ENCODE measurements at regions not wholly inside any gene's neighbourhood (a gene's known extent, or its start where the extent isn't known, plus 50 kb on each side); places are given as distances from the start of the nearest gene placed in this dataset.

- intact Hi-C loops (cut with DNase I; ENCODE audit: low total_unique reads) = no loop called here
Measured at GRCh38 chr5:133686566-133686965, 74.2 kb upstream of the FSTL4 start.

GRCh38 chr5:133685402-133686018, 73.2 kb upstream of the FSTL4 start:
- intact Hi-C loops (cut with DNase I; ENCODE audit: low total_unique reads) = no loop called here
- in situ Hi-C loops (cut with MboI; ENCODE audit: low pct_ligation_motif_present in 1 of 4, low pct_unique_long_range_greater_than_20kb in 1 of 4, low sequenced_read_pairs in 3 of 4) = no loop called here
- TF ChIP-seq POLR2AphosphoS5 (IDR thresholded peaks at IDR 0.05) (no peak), CTCF (IDR thresholded peaks at IDR 0.05) (no peak)

More at GRCh38 chr5:133686566-133686965, 74.2 kb upstream of the FSTL4 start:
- H3K27me3 ChIP-seq = peaks cover 8% of the 10 kb centered on the region
- TF ChIP-seq EP300 (IDR thresholded peaks at IDR 0.05; ENCODE audit: low read depth) = no peak
- no peaks in the 10 kb centered on the region for H3K4me1 ChIP-seq
- H3K27ac ChIP-seq = no peak overlapping the region
- H3K4me3 ChIP-seq = no peak overlapping the region
- H3K36me3 ChIP-seq = no peaks in the 10 kb centered on the region
- 40 to 79% methylated on average over 1 to 3 of the region's 3 CpGs for WGBS, 2 donors (ENCODE audit: low coverage in 1 of 2)
- DNase-seq = no peak
- in situ Hi-C loops (cut with MboI; ENCODE audit: low pct_ligation_motif_present in 1 of 4, low pct_unique_long_range_greater_than_20kb in 1 of 4, low sequenced_read_pairs in 3 of 4) = no loop called here
- H3K9me3 ChIP-seq = no peaks in the 10 kb centered on the region

GRCh38 chr5:133683646-133684596, 71.6 kb upstream of the FSTL4 start:
- no peak for DNase-seq
- no peaks in the 10 kb centered on the region for H3K9me3 ChIP-seq
- H3K4me1 ChIP-seq = no peaks in the 10 kb centered on the region
- 78 to 84% methylated on average over 6 to 21 of the region's 21 CpGs for WGBS, 2 donors (ENCODE audit: low coverage in 1 of 2)
- peaks cover 3% of the 10 kb centered on the region for H3K27me3 ChIP-seq
- no peaks in the 10 kb centered on the region for H3K36me3 ChIP-seq
- H3K27ac ChIP-seq = no peak overlapping the region
- in situ Hi-C loops (cut with MboI; ENCODE audit: low pct_ligation_motif_present in 1 of 4, low pct_unique_long_range_greater_than_20kb in 1 of 4, low sequenced_read_pairs in 3 of 4) = no loop called here
- intact Hi-C loops (cut with DNase I; ENCODE audit: low total_unique reads) = no loop called here
- no peak for TF ChIP-seq POLR2A (IDR thresholded peaks at IDR 0.05)
- TF ChIP-seq CTCF (IDR thresholded peaks at IDR 0.05) = no peak
- TF ChIP-seq EP300 (IDR thresholded peaks at IDR 0.05; ENCODE audit: low read depth) = no peak
- TF ChIP-seq POLR2AphosphoS5 (IDR thresholded peaks at IDR 0.05) = no peak
- no peak overlapping the region for H3K4me3 ChIP-seq

More at GRCh38 chr5:133685402-133686018, 73.2 kb upstream of the FSTL4 start:
- DNase-seq = no peak
- 65 to 80% methylated on average over 3 to 8 of the region's 8 CpGs for WGBS, 2 donors (ENCODE audit: low coverage in 1 of 2)
- no peaks in the 10 kb centered on the region for H3K9me3 ChIP-seq
- no peaks in the 10 kb centered on the region for H3K4me1 ChIP-seq
- no peak overlapping the region for H3K27ac ChIP-seq
- H3K36me3 ChIP-seq = no peaks in the 10 kb centered on the region
- H3K4me3 ChIP-seq = no peak overlapping the region
- peaks cover 8% of the 10 kb centered on the region for H3K27me3 ChIP-seq

- DNase-seq = no peak
- TF ChIP-seq CTCF (IDR thresholded peaks at IDR 0.05) = no peak
- no peak for TF ChIP-seq POLR2AphosphoS5 (IDR thresholded peaks at IDR 0.05)
- TF ChIP-seq POLR2A (IDR thresholded peaks at IDR 0.05) = no peak
- TF ChIP-seq EP300 (IDR thresholded peaks at IDR 0.05; ENCODE audit: low read depth) = no peak
- 78% methylated on average over 4 of the region's 4 CpGs; no CpG with 5 or more reads in 1 of the 2 donors for whole genome bisulfite sequencing, 2 donors (ENCODE audit: low coverage in 1 of 2)
- Histone ChIP-seq H3K4me3 (no peak overlapping the region), H3K27me3 (peaks cover 3% of the 10 kb centered on the region), H3K4me1 (no peaks in the 10 kb centered on the region), H3K36me3 (no peaks in the 10 kb centered on the region), H3K9me3 (no peaks in the 10 kb centered on the region), H3K27ac (no peak overlapping the region)
- intact Hi-C loops (cut with DNase I; ENCODE audit: low total_unique reads) (no loop called here), in situ Hi-C loops (cut with MboI; ENCODE audit: low pct_ligation_motif_present in 1 of 4, low pct_unique_long_range_greater_than_20kb in 1 of 4, low sequenced_read_pairs in 3 of 4) (no loop called here)
Measured at GRCh38 chr5:133682451-133682850, 70.1 kb upstream of the FSTL4 start.
